HG03135 (cell line): ENCODE measurements at regions not wholly inside any gene's neighbourhood (a gene's known extent, or its start where the extent isn't known, plus 50 kb on each side); places are given as distances from the start of the nearest gene placed in this dataset.

Experiments used
- ATAC-seq: cut with Tn5 transposase; IDR thresholded peaks from one replicate; pipeline ENCODE4 v1.9.1; 2021; ENCODE audit warnings: mild to moderate bottlenecking, moderate library complexity; ENCODE audit not compliant: unreplicated experiment

- ATAC-seq: no peak
These were observed 126.2 kb upstream of the ARID1B start for GRCh38 chr6:156650896-156651390.

- no peak for ATAC-seq
These were observed 128.6 kb upstream of the ARID1B start for GRCh38 chr6:156648616-156649015.

GRCh38 chr6:156647991-156648390 is 129.2 kb upstream of the ARID1B start:
- ATAC-seq: no peak

- no peak for ATAC-seq
These were observed 129.9 kb upstream of the ARID1B start for GRCh38 chr6:156647140-156647784.

- ATAC-seq: no peak
These were observed 130.7 kb upstream of the ARID1B start for GRCh38 chr6:156646496-156646895.

- no peak for ATAC-seq
These were observed 132.1 kb upstream of the ARID1B start for GRCh38 chr6:156645097-156645496.

GRCh38 chr6:156639009-156639721 is 138.0 kb upstream of the ARID1B start:
- ATAC-seq: no peak

- no peak for ATAC-seq
These were observed 138.6 kb upstream of the ARID1B start for GRCh38 chr6:156638581-156638980.

- ATAC-seq: no peak
These were observed 142.2 kb upstream of the ARID1B start for GRCh38 chr6:156634951-156635371.

- no peak for ATAC-seq
These were observed 143.1 kb upstream of the ARID1B start for GRCh38 chr6:156634048-156634447.

GRCh38 chr6:156633291-156633690 is 143.9 kb upstream of the ARID1B start:
- ATAC-seq: no peak

- no peak for ATAC-seq
These were observed 146.4 kb upstream of the ARID1B start for GRCh38 chr6:156630613-156631302.

- ATAC-seq: no peak
These were observed 148.4 kb upstream of the ARID1B start for GRCh38 chr6:156628805-156629204.

GRCh38 chr6:156627524-156627923 is 149.7 kb upstream of the ARID1B start:
- ATAC-seq: no peak

GRCh38 chr6:156622185-156622584 is 155.0 kb upstream of the ARID1B start:
- no peak for ATAC-seq

GRCh38 chr6:156620331-156620730 is 156.8 kb upstream of the ARID1B start:
- no peak for ATAC-seq

- no peak for ATAC-seq
These were observed 158.5 kb upstream of the ARID1B start for GRCh38 chr6:156618600-156619205.

GRCh38 chr6:156617941-156618340 is 159.2 kb upstream of the ARID1B start:
- no peak for ATAC-seq

GRCh38 chr6:156617376-156617775 is 159.8 kb upstream of the ARID1B start:
- no peak for ATAC-seq

- ATAC-seq: no peak
These were observed 160.7 kb upstream of the ARID1B start for GRCh38 chr6:156616495-156616894.

- ATAC-seq: no peak
These were observed 163.2 kb upstream of the ARID1B start for GRCh38 chr6:156613996-156614395.
